Vagina (tissue), 2 donors: ENCODE measurements at regions not wholly inside any gene's neighbourhood (a gene's known extent, or its start where the extent isn't known, plus 50 kb on each side); places are given as distances from the start of the nearest gene placed in this dataset.

Experiments used
- DNase-seq, 2 donors: peaks; one replicate each; pipeline ENCODE4 v3.0.0-alpha.2; 2017; ENCODE audit errors: extremely low spot score in 2 of 2
- H3K27ac ChIP-seq: fragments of 200-600 bp; sonication (generic); one replicate; pipeline ENCODE4 v1.5.1; 2019
- H3K27me3 ChIP-seq: fragments of 200-600 bp; sonication (generic); one replicate; pipeline ENCODE4 v1.5.1; 2019
- H3K36me3 ChIP-seq, 2 donors: fragments of 200-600 bp; sonication (generic); one replicate each; pipeline ENCODE4 v1.5.1; 2017 to 2019
- H3K4me1 ChIP-seq: fragments of 200-600 bp; sonication (generic); one replicate; pipeline ENCODE4 v1.5.1; 2019
- H3K4me3 ChIP-seq, 2 donors: fragments of 200-600 bp; sonication (generic); 1 replicate in 1 of 2; 2 replicates in 1 of 2; pipeline ENCODE4 v1.5.1; 2016 to 2019
- H3K9me3 ChIP-seq: fragments of 200-600 bp; sonication (generic); one replicate; pipeline ENCODE4 v1.5.1; 2019
- POLR2A ChIP-seq, 2 donors: fragments of 450-650 bp; IDR thresholded peaks; one replicate each; pipeline ENCODE4 v1.6.1; 2017; ENCODE audit warnings: antibody characterized with exemption in 2 of 2, mild to moderate bottlenecking in 2 of 2, moderate library complexity in 2 of 2
- POLR2AphosphoS5 ChIP-seq, 2 donors: sonication (generic); formaldehyde crosslinking; IDR thresholded peaks; one replicate each; pipeline ENCODE4 v1.9.0; 2017; ENCODE audit warnings: antibody characterized with exemption in 2 of 2, mild to moderate bottlenecking in 2 of 2, low read depth in 1 of 2; ENCODE audit not compliant: insufficient read depth in 1 of 2
- intact Hi-C: fragments of 100-400 bp; cut with DNase I; formaldehyde crosslinking; loops from one replicate; pipeline ENCODE4 v1.15.1; 2023
- TF ChIP-seq, protein P1 (sequence below), 3 experiments: fragments of 450-650 bp in 2 of 3; fragments of 200-600 bp in 1 of 3; sonication (generic) in 1 of 3; IDR thresholded peaks; one replicate each; pipeline ENCODE4 v1.5.1; 2017 to 2019; ENCODE audit warnings: antibody characterized with exemption in 3 of 3, mild to moderate bottlenecking in 2 of 3, moderate library complexity in 2 of 3

DNA sequence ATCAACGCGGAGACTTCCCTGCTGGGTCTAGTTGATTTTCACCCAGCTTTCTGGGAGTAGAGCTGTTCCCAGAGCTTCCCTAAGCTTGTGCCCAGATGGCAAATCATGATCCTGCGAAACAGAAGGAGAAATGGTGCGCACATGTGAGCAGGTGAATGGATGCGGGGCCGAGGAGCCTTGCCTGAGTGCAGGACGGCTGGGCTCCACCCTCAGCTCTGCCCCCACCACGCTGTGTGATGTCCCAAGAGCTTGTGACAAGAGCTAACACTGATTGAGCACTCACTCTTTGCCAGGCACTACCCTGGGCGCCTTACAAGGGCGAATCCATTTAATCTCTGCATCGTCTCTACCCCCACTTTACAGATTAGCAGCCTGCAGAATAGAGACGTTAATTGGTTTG lies 162.7 kb upstream of the RPL38 start:
- H3K36me3 ChIP-seq: no peaks in the 10 kb centered on the region
- no peaks in the 10 kb centered on the region for H3K9me3 ChIP-seq
- no peak for DNase-seq
- no peaks in the 10 kb centered on the region for H3K27me3 ChIP-seq
- peaks cover 14% of the 10 kb centered on the region for H3K4me1 ChIP-seq
- no peak for TF ChIP-seq POLR2AphosphoS5 (IDR thresholded peaks at IDR 0.05; ENCODE audit: insufficient read depth in 1 of 2, low read depth in 1 of 2)
- no peak for TF ChIP-seq POLR2A (IDR thresholded peaks at IDR 0.05)
- TF ChIP-seq, protein P1, sequence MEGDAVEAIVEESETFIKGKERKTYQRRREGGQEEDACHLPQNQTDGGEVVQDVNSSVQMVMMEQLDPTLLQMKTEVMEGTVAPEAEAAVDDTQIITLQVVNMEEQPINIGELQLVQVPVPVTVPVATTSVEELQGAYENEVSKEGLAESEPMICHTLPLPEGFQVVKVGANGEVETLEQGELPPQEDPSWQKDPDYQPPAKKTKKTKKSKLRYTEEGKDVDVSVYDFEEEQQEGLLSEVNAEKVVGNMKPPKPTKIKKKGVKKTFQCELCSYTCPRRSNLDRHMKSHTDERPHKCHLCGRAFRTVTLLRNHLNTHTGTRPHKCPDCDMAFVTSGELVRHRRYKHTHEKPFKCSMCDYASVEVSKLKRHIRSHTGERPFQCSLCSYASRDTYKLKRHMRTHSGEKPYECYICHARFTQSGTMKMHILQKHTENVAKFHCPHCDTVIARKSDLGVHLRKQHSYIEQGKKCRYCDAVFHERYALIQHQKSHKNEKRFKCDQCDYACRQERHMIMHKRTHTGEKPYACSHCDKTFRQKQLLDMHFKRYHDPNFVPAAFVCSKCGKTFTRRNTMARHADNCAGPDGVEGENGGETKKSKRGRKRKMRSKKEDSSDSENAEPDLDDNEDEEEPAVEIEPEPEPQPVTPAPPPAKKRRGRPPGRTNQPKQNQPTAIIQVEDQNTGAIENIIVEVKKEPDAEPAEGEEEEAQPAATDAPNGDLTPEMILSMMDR (IDR thresholded peaks at IDR 0.05): no peak
- no peak overlapping the region for H3K4me3 ChIP-seq
- H3K27ac ChIP-seq: no peak overlapping the region
- intact Hi-C loops: no loop called here

DNA sequence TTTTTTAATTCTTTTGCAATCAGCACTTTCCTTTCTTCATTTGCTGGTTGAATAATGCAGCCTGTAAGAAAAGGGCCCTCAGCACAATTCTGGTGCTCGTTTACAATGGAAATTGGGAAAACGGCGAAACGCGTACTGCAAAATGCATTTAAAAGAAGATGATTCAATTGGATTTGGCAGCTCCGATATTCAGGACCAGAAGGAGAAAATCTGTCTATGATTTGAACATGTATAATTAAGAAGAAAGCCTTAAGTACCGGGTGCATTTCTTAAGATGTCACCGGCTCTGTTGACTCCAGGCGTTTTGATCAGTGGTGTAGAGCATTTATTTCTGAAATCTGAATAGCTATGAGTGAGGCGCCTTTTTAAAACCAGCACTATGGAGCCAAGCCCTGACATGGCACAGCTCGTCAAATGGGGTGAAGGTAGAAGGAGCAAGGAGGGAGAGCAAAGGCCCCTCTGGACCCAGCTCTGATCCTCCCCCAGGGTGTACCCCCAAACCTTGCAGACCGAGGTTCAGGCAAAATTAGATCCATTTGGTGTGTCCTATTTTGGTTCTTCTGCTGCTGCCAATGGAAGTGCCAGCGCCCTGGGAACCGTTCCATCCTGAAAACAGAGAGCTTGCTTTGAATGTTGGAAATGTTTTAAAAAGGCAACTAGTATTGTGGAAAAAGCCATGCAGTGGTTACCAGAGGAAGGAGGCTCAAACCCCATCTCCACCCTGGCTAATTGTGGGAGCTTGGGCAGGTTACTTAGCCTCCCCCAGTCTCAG lies 161.4 kb upstream of the RPL38 start:
- intact Hi-C loops: no loop called here
- no peaks in the 10 kb centered on the region for H3K27me3 ChIP-seq
- TF ChIP-seq POLR2AphosphoS5 (IDR thresholded peaks at IDR 0.05; ENCODE audit: insufficient read depth in 1 of 2, low read depth in 1 of 2): no peak
- TF ChIP-seq, protein P1 (IDR thresholded peaks at IDR 0.05): no peak
- no peak for TF ChIP-seq POLR2A (IDR thresholded peaks at IDR 0.05)
- H3K9me3 ChIP-seq: no peaks in the 10 kb centered on the region
- no peak overlapping the region for H3K27ac ChIP-seq
- H3K36me3 ChIP-seq: no peaks in the 10 kb centered on the region
- DNase-seq: no peak
- H3K4me1 ChIP-seq: peaks cover 14% of the 10 kb centered on the region
- H3K4me3 ChIP-seq: no peak overlapping the region

DNA sequence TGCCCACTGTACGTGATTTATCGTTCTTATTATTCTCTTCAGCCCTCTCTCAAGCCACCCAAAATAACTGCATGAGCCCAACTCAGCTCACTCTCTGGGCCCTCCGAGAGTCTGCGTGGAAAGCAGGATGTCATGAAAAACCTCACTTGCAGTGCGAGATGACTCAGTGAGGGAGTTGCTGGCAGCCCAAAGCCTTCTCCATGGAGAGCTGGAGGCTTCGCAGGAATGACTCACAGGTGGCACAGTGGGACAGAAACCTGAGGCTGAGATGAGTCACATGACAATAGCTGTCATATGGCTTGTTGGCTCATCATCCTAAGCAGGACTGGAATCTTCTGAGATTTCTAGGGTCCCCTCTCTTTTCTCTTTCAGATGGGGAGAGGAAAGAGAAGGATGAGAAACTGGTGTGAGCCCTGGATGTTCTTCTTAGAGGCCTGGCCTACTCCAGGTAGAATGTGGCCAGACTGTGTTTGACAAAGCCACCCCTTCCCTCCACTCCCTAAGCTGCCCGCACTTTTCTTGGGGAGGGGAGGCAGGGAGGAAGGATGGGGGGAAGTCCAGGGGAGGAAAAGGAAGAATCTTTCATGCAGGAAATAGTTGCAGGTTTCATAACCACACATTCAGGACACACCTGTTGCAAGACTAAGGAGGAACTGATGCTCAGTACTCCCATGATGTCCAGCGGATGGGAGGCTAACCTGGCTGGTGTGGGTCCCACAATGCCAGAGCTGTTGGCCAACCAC lies 160.6 kb upstream of the RPL38 start:
- Histone ChIP-seq H3K4me1 (peaks cover 14% of the 10 kb centered on the region), H3K9me3 (no peaks in the 10 kb centered on the region), H3K27ac (no peak overlapping the region), H3K27me3 (no peaks in the 10 kb centered on the region), H3K4me3 (no peak overlapping the region), H3K36me3 (no peaks in the 10 kb centered on the region)
- no peak for TF ChIP-seq POLR2A (IDR thresholded peaks at IDR 0.05)
- TF ChIP-seq POLR2AphosphoS5 (IDR thresholded peaks at IDR 0.05; ENCODE audit: insufficient read depth in 1 of 2, low read depth in 1 of 2): peak in 1 of 2 donors; percentile 88
- intact Hi-C loops: no loop called here
- DNase-seq: no peak

DNA sequence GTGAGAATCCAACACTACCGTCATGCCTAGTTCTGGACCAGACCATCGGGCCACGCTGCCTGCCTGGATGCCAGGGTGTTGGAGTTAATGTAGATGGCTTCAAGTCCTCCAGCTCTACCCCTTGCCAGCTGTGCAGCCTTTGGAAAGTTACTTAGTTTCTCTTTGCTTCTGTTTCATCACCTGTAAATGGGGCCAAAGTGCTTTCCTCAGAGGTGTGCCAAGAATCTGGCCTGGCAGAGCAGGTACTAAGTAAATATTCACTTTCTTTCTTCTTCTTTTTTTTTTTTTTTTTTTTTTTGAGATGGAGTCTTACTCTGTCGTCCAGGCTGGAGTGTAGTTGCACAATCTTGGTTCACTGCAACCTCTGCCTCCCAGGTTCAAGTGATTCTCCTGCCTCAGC lies 159.5 kb upstream of the RPL38 start:
- no peaks in the 10 kb centered on the region for H3K27me3 ChIP-seq
- no peaks in the 10 kb centered on the region for H3K36me3 ChIP-seq
- no peaks in the 10 kb centered on the region for H3K9me3 ChIP-seq
- no peak for DNase-seq
- TF ChIP-seq, protein P1 (IDR thresholded peaks at IDR 0.05): no peak
- TF ChIP-seq POLR2AphosphoS5 (IDR thresholded peaks at IDR 0.05; ENCODE audit: insufficient read depth in 1 of 2, low read depth in 1 of 2): no peak
- no peak for TF ChIP-seq POLR2A (IDR thresholded peaks at IDR 0.05)
- peaks cover 14% of the 10 kb centered on the region for H3K4me1 ChIP-seq
- intact Hi-C loops: no loop called here
- H3K4me3 ChIP-seq: no peak overlapping the region
- H3K27ac ChIP-seq: no peak overlapping the region

DNA sequence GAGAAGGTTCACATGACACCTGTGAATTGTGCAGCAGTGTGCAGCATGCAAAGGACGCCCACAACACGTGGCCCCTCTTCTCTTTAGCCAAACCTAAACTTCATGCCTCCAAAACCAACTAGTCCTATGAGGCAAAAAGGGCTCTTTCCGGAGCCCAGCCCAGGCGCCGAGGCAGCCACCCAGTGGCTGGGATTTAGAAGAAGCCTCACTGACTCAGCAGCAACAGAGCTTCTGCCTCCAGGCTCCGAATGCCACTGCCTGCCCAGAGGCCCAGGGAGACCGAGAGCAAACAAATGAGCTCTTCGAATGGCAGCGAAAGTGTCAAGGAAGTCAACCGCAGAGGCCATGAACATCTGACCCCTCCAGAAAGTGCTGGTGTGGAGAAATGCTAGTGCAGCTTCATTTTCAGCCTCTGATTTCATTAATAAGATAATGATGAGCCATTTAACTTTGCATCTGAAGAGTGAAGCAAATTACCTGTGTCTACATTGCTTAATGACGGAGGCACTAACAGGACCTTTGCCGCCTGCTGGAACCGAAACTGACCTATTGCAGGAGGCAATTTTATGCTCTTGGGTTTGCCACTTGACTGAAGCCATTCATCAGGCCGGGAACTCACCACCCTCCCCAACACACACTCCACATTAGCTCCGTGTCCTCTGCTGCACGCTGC lies 157.7 kb upstream of the RPL38 start:
- Histone ChIP-seq H3K27me3 (no peaks in the 10 kb centered on the region), H3K36me3 (no peaks in the 10 kb centered on the region), H3K27ac (no peak overlapping the region), H3K4me1 (peaks cover 14% of the 10 kb centered on the region), H3K4me3 (no peak overlapping the region), H3K9me3 (no peaks in the 10 kb centered on the region)
- no peak for DNase-seq
- intact Hi-C loops: no loop called here
- no peak for TF ChIP-seq POLR2A (IDR thresholded peaks at IDR 0.05)
- TF ChIP-seq, protein P1 (IDR thresholded peaks at IDR 0.05): no peak
- TF ChIP-seq POLR2AphosphoS5 (IDR thresholded peaks at IDR 0.05; ENCODE audit: insufficient read depth in 1 of 2, low read depth in 1 of 2): no peak
